Osteoblast (primary cell): ENCODE measurements at regions not wholly inside any gene's neighbourhood (a gene's known extent, or its start where the extent isn't known, plus 50 kb on each side); places are given as distances from the start of the nearest gene placed in this dataset.

Source experiments
- DNase-seq: peaks from one replicate; pipeline ENCODE4 v3.0.0; 2011; ENCODE audit warnings: low spot score, mixed read lengths; ENCODE audit not compliant: insufficient read length; ENCODE audit errors: missing footprints
- H2AFZ ChIP-seq: 2 replicates; pipeline ENCODE4 v1.6.0; 2011; ENCODE audit warnings: mild to moderate bottlenecking, low read length
- H3K27ac ChIP-seq: 2 replicates; pipeline ENCODE4 v1.5.1; 2011; ENCODE audit warnings: mild to moderate bottlenecking, low read depth, low read length, moderate library complexity
- H3K27me3 ChIP-seq: 2 replicates; pipeline ENCODE4 v1.6.0; 2012; ENCODE audit warnings: mild to moderate bottlenecking, control low read depth, inconsistent platforms, low read length, moderate library complexity; ENCODE audit not compliant: insufficient read depth
- H3K36me3 ChIP-seq: 2 replicates; pipeline ENCODE4 v1.5.1; 2011; ENCODE audit warnings: mild to moderate bottlenecking, low read length, control low read depth, moderate library complexity; ENCODE audit not compliant: insufficient read depth
- H3K4me1 ChIP-seq: 2 replicates; pipeline ENCODE4 v1.5.1; 2011; ENCODE audit warnings: mild to moderate bottlenecking, low read length, control low read depth, moderate library complexity; ENCODE audit not compliant: insufficient read depth
- H3K4me2 ChIP-seq: 2 replicates; pipeline ENCODE4 v1.6.0; 2011; ENCODE audit warnings: mild to moderate bottlenecking, low read length; ENCODE audit not compliant: insufficient read depth
- H3K4me3 ChIP-seq: fragments of 200-600 bp; sonication (generic); 3 replicates; pipeline ENCODE4 v1.5.1; 2012; ENCODE audit warnings: mild to moderate bottlenecking, low read length, inconsistent platforms; ENCODE audit not compliant: insufficient read depth
- H3K79me2 ChIP-seq: 2 replicates; pipeline ENCODE4 v1.6.0; 2012; ENCODE audit warnings: mild to moderate bottlenecking, low read length, control low read depth, inconsistent platforms; ENCODE audit not compliant: insufficient read depth
- H3K9me3 ChIP-seq: 2 replicates; pipeline ENCODE4 v1.5.1; 2011; ENCODE audit warnings: low read depth, low read length, control low read depth
- H4K20me1 ChIP-seq: 2 replicates; pipeline ENCODE4 v1.6.0; 2012; ENCODE audit warnings: mild to moderate bottlenecking, low read length, control low read depth; ENCODE audit not compliant: insufficient read depth
- CTCF ChIP-seq: IDR thresholded peaks from 2 replicates; pipeline ENCODE4 v1.5.1; 2011; ENCODE audit warnings: mild to moderate bottlenecking, low read depth, low read length, moderate library complexity; ENCODE audit errors: extremely low read depth

DNA sequence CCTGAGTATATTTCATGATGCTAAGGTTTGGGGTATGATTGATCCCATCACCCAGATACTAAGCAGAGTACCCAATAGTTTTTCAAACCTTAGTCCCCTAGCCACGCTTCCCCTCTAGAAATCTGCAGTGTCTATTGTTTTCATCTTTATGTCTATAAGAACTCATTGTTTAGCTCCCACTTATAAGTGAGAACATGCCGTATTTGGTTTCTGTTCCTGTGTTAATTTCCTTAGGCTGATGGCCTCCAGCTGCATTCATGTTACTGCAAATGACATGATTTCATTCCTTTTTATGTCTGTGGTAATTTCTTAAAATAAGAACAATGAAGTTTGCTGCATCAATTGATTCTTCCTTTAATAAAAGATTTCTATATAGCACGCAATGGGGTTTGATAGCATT, 301.3 kb downstream of the PLPP3 start:
- no peak overlapping the region for H3K4me2 ChIP-seq
- DNase-seq: no peak
- H3K27me3 ChIP-seq: no peaks in the 10 kb centered on the region
- no peak for TF ChIP-seq CTCF
- no peak overlapping the region for H3K4me3 ChIP-seq
- no peaks in the 10 kb centered on the region for H3K36me3 ChIP-seq
- H2AFZ ChIP-seq: no peak overlapping the region
- no peaks in the 10 kb centered on the region for H4K20me1 ChIP-seq
- no peak overlapping the region for H3K27ac ChIP-seq
- H3K9me3 ChIP-seq: no peaks in the 10 kb centered on the region
- H3K79me2 ChIP-seq: no peaks in the 10 kb centered on the region
- no peaks in the 10 kb centered on the region for H3K4me1 ChIP-seq

- Histone ChIP-seq H3K27ac (no peak overlapping the region), H3K4me2 (no peak overlapping the region), H3K4me3 (no peak overlapping the region), H3K9me3 (no peaks in the 10 kb centered on the region), H3K79me2 (no peaks in the 10 kb centered on the region), H3K27me3 (no peaks in the 10 kb centered on the region), H3K36me3 (no peaks in the 10 kb centered on the region), H2AFZ (no peak overlapping the region), H4K20me1 (no peaks in the 10 kb centered on the region), H3K4me1 (no peaks in the 10 kb centered on the region)
- DNase-seq: no peak
- TF ChIP-seq CTCF: no peak
Measured at GRCh38 chr1:56268519-56269140, 310.7 kb downstream of the PLPP3 start.

GRCh38 chr1:56267611-56268010, 311.8 kb downstream of the PLPP3 start:
- Histone ChIP-seq H3K27ac (no peak overlapping the region), H3K4me1 (no peaks in the 10 kb centered on the region), H3K27me3 (no peaks in the 10 kb centered on the region), H3K36me3 (no peaks in the 10 kb centered on the region), H3K4me3 (no peak overlapping the region), H4K20me1 (no peaks in the 10 kb centered on the region), H2AFZ (no peak overlapping the region), H3K4me2 (no peak overlapping the region), H3K9me3 (no peaks in the 10 kb centered on the region), H3K79me2 (no peaks in the 10 kb centered on the region)
- no peak for DNase-seq
- TF ChIP-seq CTCF: no peak

- H3K36me3 ChIP-seq: no peaks in the 10 kb centered on the region
- TF ChIP-seq CTCF: no peak
- H3K27ac ChIP-seq: no peak overlapping the region
- DNase-seq: no peak
- no peak overlapping the region for H2AFZ ChIP-seq
- H4K20me1 ChIP-seq: no peaks in the 10 kb centered on the region
- H3K4me2 ChIP-seq: no peak overlapping the region
- no peaks in the 10 kb centered on the region for H3K4me1 ChIP-seq
- H3K9me3 ChIP-seq: no peaks in the 10 kb centered on the region
- H3K79me2 ChIP-seq: no peaks in the 10 kb centered on the region
- no peaks in the 10 kb centered on the region for H3K27me3 ChIP-seq
- no peak overlapping the region for H3K4me3 ChIP-seq
Measured at GRCh38 chr1:56266359-56266758, 313.0 kb downstream of the PLPP3 start.
